SK-N-MC (cell line): ENCODE measurements at regions not wholly inside any gene's neighbourhood (a gene's known extent, or its start where the extent isn't known, plus 50 kb on each side); places are given as distances from the start of the nearest gene placed in this dataset.
"Not testable (repeated sequence)": the region's sequence is repeated elsewhere in the genome, so short reads cannot be mapped to it uniquely, and the experiment has no call there.

Experiments
- DNase-seq: peaks from one replicate; pipeline ENCODE4 v3.0.0-alpha.2; 2011; ENCODE audit warnings: low read depth, low spot score
- H3K27ac ChIP-seq: fragments of 200-600 bp; sonication (generic); 2 replicates; pipeline ENCODE4 v1.5.1; 2016; ENCODE audit warnings: mixed run types
- H3K36me3 ChIP-seq: fragments of 200-600 bp; sonication (generic); 2 replicates; pipeline ENCODE4 v1.6.1; 2017; ENCODE audit warnings: antibody characterized with exemption, low read length, mixed read lengths; ENCODE audit not compliant: insufficient read depth
- H3K4me3 ChIP-seq: fragments of 200-600 bp; sonication (generic); 2 replicates; pipeline ENCODE4 v1.5.1; 2016
- H3K9ac ChIP-seq: fragments of 200-600 bp; sonication (generic); 2 replicates; pipeline ENCODE4 v1.8.0; 2017; ENCODE audit warnings: mixed run types, mixed read lengths; ENCODE audit not compliant: insufficient read length
- H3K9me3 ChIP-seq: fragments of 200-600 bp; sonication (generic); 2 replicates; pipeline ENCODE4 v1.6.1; 2017; ENCODE audit warnings: low read depth, mild to moderate bottlenecking, antibody characterized with exemption, low read length, moderate library complexity, mixed read lengths
- EZH2 ChIP-seq: fragments of 200-600 bp; sonication (generic); IDR thresholded peaks from one replicate; pipeline ENCODE4 v1.6.1; 2017; ENCODE audit warnings: antibody characterized with exemption
- FOXP2 ChIP-seq: optimal IDR thresholded peaks from 2 replicates; pipeline ENCODE3; 2011; ENCODE audit warnings: mild to moderate bottlenecking, moderate library complexity; ENCODE audit not compliant: insufficient read depth; ENCODE audit errors: extremely low read length, control extremely low read depth
- POLR2AphosphoS5 ChIP-seq: IDR thresholded peaks from 2 replicates; pipeline ENCODE4 v1.6.1; 2012; ENCODE audit warnings: mild to moderate bottlenecking, low read depth, low read length, borderline replicate concordance

- no peak overlapping the region for H3K27ac ChIP-seq
- no peak for DNase-seq
- no peaks in the 10 kb centered on the region for H3K36me3 ChIP-seq
- no peak overlapping the region for H3K4me3 ChIP-seq
- H3K9me3 ChIP-seq, result no peaks in the 10 kb centered on the region
- TF ChIP-seq EZH2 (no peak), POLR2AphosphoS5 (no peak), FOXP2 (no peak)
- no peak overlapping the region for H3K9ac ChIP-seq
These were observed 131.7 kb downstream of the PSAT1 start for GRCh38 chr9:78428640-78429039.

DNA sequence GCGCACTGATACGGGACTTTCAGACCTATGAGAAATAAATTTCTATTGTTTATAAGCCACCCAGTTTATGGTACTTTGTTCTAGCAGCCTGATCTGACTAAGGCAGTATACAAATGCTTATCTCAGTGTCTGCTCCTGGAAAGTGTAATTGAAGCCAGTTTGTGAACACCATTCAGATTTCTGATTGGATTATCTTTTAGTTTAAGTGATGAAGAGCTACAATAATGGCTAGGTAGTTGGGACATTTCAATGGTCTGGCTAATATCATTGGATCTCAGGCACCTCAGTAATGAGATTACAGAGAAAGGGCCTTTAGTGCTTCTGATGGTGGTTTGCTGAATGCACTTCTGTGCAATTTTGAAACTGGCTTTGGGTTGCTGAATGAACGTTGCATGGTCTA is 133.5 kb downstream of the PSAT1 start:
- H3K9me3 ChIP-seq, result no peaks in the 10 kb centered on the region
- no peak overlapping the region for H3K9ac ChIP-seq
- no peaks in the 10 kb centered on the region for H3K36me3 ChIP-seq
- TF ChIP-seq FOXP2 (no peak), EZH2 (no peak), POLR2AphosphoS5 (no peak)
- H3K4me3 ChIP-seq, result no peak overlapping the region
- no peak for DNase-seq
- H3K27ac ChIP-seq, result no peak overlapping the region

GRCh38 chr9:78431039-78431438 is 134.1 kb downstream of the PSAT1 start:
- not testable (repeated sequence) for H3K27ac ChIP-seq, H3K9ac ChIP-seq, H3K36me3 ChIP-seq, DNase-seq, H3K9me3 ChIP-seq, H3K4me3 ChIP-seq

GRCh38 chr9:78436873-78437272 is 139.9 kb downstream of the PSAT1 start:
- no peaks in the 10 kb centered on the region for H3K9me3 ChIP-seq
- H3K36me3 ChIP-seq, result no peaks in the 10 kb centered on the region
- no peak for TF ChIP-seq POLR2AphosphoS5
- TF ChIP-seq FOXP2, result no peak
- TF ChIP-seq EZH2, result no peak
- H3K27ac ChIP-seq, result no peak overlapping the region
- no peak for DNase-seq
- H3K9ac ChIP-seq, result no peak overlapping the region
- H3K4me3 ChIP-seq, result no peak overlapping the region

- no peak overlapping the region for H3K27ac ChIP-seq
- H3K36me3 ChIP-seq, result no peaks in the 10 kb centered on the region
- no peak for DNase-seq
- H3K9ac ChIP-seq, result no peak overlapping the region
- H3K4me3 ChIP-seq, result no peak overlapping the region
- no peaks in the 10 kb centered on the region for H3K9me3 ChIP-seq
- TF ChIP-seq EZH2, result no peak
- no peak for TF ChIP-seq FOXP2
- no peak for TF ChIP-seq POLR2AphosphoS5
These were observed 140.4 kb downstream of the PSAT1 start for GRCh38 chr9:78437296-78437695.

GRCh38 chr9:78437806-78438205 is 140.9 kb downstream of the PSAT1 start:
- Histone ChIP-seq H3K9me3 (no peaks in the 10 kb centered on the region), H3K27ac (no peak overlapping the region), H3K4me3 (no peak overlapping the region), H3K9ac (no peak overlapping the region), H3K36me3 (no peaks in the 10 kb centered on the region)
- DNase-seq, result no peak
- TF ChIP-seq FOXP2, result no peak
- no peak for TF ChIP-seq EZH2
- no peak for TF ChIP-seq POLR2AphosphoS5

- H3K9ac ChIP-seq, result no peak overlapping the region
These were observed 141.3 kb downstream of the PSAT1 start for GRCh38 chr9:78438211-78438610.

DNA sequence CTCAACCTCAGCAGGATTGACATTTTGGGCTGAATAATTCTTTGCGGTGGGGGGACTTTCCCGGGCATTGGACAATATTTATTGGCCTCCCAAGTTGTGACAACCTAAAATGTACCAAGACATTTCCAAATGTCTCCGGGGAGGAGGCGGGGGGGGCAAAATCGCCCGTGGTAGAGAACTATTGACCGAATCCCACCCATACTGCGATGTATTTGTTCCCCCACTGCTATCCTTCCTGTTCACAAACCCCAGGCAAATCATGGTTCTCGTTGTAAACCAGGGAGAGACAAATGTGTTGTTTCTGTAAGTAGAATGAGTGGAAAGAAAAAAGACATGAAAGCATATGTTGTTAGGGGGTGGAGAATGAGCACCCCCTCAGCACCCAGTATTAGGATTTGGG is 141.9 kb downstream of the PSAT1 start:
- no peak for TF ChIP-seq POLR2AphosphoS5
- TF ChIP-seq FOXP2, result no peak
- TF ChIP-seq EZH2, result no peak
- DNase-seq, result no peak
- Histone ChIP-seq H3K27ac (no peak overlapping the region), H3K36me3 (no peaks in the 10 kb centered on the region), H3K4me3 (no peak overlapping the region), H3K9me3 (no peaks in the 10 kb centered on the region), H3K9ac (no peak overlapping the region)

More at GRCh38 chr9:78438211-78438610, 141.3 kb downstream of the PSAT1 start:
- no peak for TF ChIP-seq EZH2
- TF ChIP-seq POLR2AphosphoS5, result no peak
- TF ChIP-seq FOXP2, result no peak
- no peak for DNase-seq
- H3K36me3 ChIP-seq, result no peaks in the 10 kb centered on the region
- H3K9me3 ChIP-seq, result no peaks in the 10 kb centered on the region
- no peak overlapping the region for H3K4me3 ChIP-seq
- no peak overlapping the region for H3K27ac ChIP-seq

- no peak overlapping the region for H3K9ac ChIP-seq
- no peak for TF ChIP-seq POLR2AphosphoS5
- H3K9me3 ChIP-seq, result no peaks in the 10 kb centered on the region
- DNase-seq, result peak; percentile 30
- H3K27ac ChIP-seq, result no peak overlapping the region
- no peaks in the 10 kb centered on the region for H3K36me3 ChIP-seq
- H3K4me3 ChIP-seq, result no peak overlapping the region
These were observed 142.4 kb downstream of the PSAT1 start for GRCh38 chr9:78439190-78439865.
